NCI-H1436 (cell line): ENCODE measurements at regions not wholly inside any gene's neighbourhood (a gene's known extent, or its start where the extent isn't known, plus 50 kb on each side); places are given as distances from the start of the nearest gene placed in this dataset.

ENCODE experiments used
- DNase-seq: peaks from one replicate; lab custom pipeline; 2025; lab: John Stamatoyannopoulos, UW

- DNase-seq: no peak
These were observed 375.0 kb upstream of the ZEB2 start for GRCh38 chr2:144894612-144895599.

GRCh38 chr2:144893464-144893863 lies 373.5 kb upstream of the ZEB2 start:
- DNase-seq: no peak

- DNase-seq: no peak
These were observed 370.9 kb upstream of the ZEB2 start for GRCh38 chr2:144890828-144891227.

GRCh38 chr2:144889348-144889747 lies 369.4 kb upstream of the ZEB2 start:
- no peak for DNase-seq

GRCh38 chr2:144886862-144887261 lies 366.9 kb upstream of the ZEB2 start:
- no peak for DNase-seq

DNA sequence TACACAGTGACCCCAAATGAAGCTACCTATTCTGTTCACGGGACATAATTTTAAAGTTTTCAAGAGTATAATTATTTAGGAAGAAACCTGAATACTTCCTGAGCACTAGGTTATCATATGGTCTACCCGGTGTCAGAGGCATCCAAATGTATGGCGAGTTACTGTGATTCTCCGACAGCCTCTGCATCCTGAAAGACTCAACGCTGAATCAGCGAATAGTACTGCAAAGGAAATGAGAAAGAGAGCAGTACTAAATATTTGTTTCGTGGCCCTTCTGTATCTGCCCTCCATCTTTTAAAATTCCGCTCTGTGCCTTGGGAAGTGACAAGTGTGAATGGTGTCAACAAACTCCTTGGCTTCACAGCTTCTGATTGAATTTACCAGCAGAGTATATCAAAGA lies 358.0 kb upstream of the ZEB2 start:
- DNase-seq: no peak

- no peak for DNase-seq
These were observed 356.1 kb upstream of the ZEB2 start for GRCh38 chr2:144876013-144876412.

DNA sequence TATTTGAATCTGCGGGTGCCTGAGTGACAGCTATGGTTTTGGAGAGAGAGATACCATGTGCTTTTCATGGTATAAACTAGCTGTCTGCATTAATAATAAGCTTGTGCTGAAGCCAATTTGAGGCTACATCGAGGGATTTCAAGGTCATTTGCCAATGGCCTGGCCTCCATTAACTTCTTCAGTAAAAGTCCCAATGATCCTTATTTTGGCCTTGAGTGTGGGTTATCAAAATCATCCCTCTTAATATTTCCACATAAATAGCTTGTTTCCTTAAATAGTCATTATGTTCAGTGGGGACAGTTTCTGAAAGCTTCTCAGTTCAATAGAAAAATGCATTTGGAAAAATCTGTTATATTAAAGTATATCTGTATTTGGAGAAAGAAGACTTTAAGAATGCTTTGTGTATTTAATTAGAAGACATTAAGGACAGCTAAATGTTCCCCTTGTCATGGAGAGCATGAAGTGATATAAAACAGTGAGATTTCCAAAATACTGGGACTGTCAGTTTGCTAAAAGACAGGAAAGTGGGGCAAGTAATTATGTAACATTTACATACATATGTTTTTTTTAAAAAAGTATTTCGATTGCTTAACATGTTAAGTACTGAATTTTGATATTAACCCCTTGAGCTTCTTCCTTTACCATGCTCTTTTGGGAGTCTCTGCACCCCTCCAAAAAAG lies 355.5 kb upstream of the ZEB2 start:
- DNase-seq: no peak

DNA sequence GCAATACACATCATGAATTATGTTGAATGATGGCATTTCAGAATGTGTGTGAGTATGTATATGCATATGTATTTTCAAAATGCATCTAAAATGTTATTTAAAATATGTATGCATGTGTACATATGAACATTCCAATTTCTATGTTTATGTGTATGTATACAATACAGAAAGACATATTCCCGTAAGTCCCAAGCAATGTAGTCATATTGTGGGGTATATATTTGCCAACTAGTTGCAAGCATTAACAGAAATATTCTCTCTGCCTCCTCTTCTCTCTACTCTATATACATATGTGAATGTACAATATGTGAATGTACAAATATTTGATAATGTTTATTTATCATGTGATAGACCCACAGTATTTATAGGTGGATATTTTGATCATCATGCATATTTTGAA lies 345.8 kb upstream of the ZEB2 start:
- no peak for DNase-seq

DNA sequence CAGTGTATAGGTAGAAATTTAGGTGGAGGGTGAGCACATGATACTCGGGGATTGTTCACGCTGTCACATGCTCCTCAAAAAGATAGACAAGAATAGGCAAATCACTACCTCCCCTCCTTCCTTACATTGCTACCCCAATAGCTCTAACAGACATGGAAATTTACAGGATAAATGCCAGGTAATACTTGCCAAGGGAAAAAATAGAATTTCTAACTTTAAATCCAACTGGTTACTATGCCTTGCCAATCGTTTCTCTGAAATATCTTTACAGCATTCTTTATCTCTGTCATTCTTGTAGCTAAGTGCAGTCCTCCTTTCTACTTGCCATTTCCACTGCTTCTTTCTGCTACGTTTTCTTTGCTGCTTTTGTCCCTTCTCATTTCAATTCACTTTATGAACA lies 339.8 kb upstream of the ZEB2 start:
- DNase-seq: no peak

- no peak for DNase-seq
These were observed 338.3 kb upstream of the ZEB2 start for GRCh38 chr2:144858211-144858610.

- DNase-seq: no peak
These were observed 334.7 kb upstream of the ZEB2 start for GRCh38 chr2:144854596-144854995.

- DNase-seq: no peak
These were observed 329.7 kb upstream of the ZEB2 start for GRCh38 chr2:144849612-144850011.

- no peak for DNase-seq
These were observed 328.5 kb upstream of the ZEB2 start for GRCh38 chr2:144848423-144848822.

- DNase-seq: no peak
These were observed 327.6 kb upstream of the ZEB2 start for GRCh38 chr2:144847347-144848080.

GRCh38 chr2:144836635-144837350 lies 316.9 kb upstream of the ZEB2 start:
- no peak for DNase-seq

DNA sequence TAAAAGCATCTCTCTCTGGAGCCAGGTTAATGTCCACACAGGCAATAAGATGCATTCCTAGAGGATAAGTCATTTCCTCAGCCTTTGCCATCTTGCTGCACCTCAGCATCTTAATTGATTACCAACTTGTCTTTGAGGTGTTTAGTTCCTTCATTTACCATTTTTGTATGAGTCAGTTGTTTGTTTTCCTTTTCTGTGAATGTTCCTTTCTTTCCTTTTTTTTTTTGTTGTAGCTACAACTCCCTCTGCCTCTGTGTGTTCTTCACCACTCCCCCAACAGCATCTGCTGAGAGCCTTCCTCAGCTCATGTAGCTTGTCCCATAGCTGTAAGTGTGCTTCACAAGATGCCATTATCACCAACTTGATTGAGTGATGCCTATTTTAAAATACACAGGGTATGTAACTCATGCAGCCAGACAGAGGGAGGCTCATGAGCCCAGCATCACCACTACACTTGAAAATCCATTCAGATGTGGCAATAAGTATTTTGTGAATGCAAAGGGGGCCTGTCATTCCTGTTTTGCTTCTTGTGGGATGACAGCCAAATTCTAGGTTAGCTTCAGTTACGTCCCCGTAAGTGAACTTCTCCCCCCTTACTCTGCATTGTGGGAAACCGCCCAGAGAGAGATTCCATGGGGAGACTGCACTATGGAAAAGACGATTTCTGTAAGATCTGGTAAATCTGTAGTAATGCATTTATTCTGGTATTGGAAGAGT lies 315.9 kb upstream of the ZEB2 start:
- DNase-seq: no peak

GRCh38 chr2:144834998-144835633 lies 315.2 kb upstream of the ZEB2 start:
- DNase-seq: no peak

DNA sequence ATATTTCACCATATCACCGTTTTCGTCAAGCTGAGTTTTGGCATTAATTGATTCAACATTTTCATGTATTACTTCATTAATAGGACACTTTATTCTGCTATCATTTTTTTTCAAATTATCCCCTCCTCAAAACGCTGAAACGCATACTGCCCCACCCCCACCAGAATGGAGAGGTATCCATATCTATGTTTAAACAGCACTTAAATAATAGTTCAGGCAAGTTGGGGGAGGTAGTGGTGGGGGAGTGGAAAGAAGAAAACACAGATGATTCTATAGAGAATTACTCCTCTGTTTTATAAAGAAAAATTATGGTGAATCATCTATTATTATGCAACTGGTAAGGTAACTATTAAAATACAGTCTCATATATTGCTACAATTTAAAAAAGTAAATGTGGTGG lies 314.4 kb upstream of the ZEB2 start:
- DNase-seq: no peak

DNA sequence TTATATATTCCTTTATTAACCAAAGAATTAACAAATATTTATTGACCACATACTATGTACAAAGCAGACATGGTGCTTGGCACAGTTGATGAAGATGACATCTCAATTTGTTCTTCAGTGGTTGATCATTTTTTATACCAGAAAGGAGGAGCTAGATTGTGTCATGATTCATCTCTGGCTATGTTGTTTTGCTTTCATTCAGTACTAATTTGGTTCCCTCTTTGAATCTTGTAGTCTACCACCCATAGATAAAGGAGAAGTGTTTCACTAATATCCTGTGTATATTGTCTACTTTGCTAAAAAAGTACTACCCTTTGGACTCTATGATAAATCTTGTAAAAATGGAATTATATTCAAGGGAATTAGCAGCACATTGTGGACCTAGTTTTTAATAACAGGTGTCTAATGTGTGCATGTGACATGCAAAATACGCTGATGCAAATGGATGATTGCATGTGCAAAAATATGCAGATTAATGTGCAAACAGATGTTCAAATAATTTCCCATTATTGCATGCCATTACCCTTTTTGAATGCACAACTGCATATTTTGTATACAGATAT lies 313.2 kb upstream of the ZEB2 start:
- no peak for DNase-seq
